Panc1 (cell line): ENCODE measurements at regions not wholly inside any gene's neighbourhood (a gene's known extent, or its start where the extent isn't known, plus 50 kb on each side); places are given as distances from the start of the nearest gene placed in this dataset.

ENCODE experiments used
- POLR2AphosphoS5 ChIP-seq: IDR thresholded peaks from 2 replicates; pipeline ENCODE4 v1.6.1; 2012; ENCODE audit warnings: mild to moderate bottlenecking, low read depth, low read length, moderate library complexity
- TF ChIP-seq, protein P1 (sequence below): fragments of 450-650 bp; IDR thresholded peaks from 2 replicates; pipeline ENCODE4 v1.5.1; 2017; ENCODE audit warnings: mild to moderate bottlenecking

GRCh38 chr14:71290301-71290700 is 383.0 kb downstream of the PCNX1 start:
- no peak for TF ChIP-seq POLR2AphosphoS5
- TF ChIP-seq, protein P1, sequence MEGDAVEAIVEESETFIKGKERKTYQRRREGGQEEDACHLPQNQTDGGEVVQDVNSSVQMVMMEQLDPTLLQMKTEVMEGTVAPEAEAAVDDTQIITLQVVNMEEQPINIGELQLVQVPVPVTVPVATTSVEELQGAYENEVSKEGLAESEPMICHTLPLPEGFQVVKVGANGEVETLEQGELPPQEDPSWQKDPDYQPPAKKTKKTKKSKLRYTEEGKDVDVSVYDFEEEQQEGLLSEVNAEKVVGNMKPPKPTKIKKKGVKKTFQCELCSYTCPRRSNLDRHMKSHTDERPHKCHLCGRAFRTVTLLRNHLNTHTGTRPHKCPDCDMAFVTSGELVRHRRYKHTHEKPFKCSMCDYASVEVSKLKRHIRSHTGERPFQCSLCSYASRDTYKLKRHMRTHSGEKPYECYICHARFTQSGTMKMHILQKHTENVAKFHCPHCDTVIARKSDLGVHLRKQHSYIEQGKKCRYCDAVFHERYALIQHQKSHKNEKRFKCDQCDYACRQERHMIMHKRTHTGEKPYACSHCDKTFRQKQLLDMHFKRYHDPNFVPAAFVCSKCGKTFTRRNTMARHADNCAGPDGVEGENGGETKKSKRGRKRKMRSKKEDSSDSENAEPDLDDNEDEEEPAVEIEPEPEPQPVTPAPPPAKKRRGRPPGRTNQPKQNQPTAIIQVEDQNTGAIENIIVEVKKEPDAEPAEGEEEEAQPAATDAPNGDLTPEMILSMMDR = no peak
